Upper lobe of left lung (tissue), 6 donors: ENCODE measurements at regions not wholly inside any gene's neighbourhood (a gene's known extent, or its start where the extent isn't known, plus 50 kb on each side); places are given as distances from the start of the nearest gene placed in this dataset.

Source experiments
- ATAC-seq, 2 donors: fragments of 200-7000 bp; cut with Tn5 transposase; one replicate each; pipeline ENCODE4 v1.9.1; 2022; ENCODE audit warnings: mild to moderate bottlenecking in 2 of 2, moderate library complexity in 2 of 2; ENCODE audit not compliant: low FRiP score in 2 of 2
- DNase-seq, 2 donors: peaks; one replicate each; pipeline ENCODE4 v3.0.0-alpha.2; 2019 to 2020
- H3K27ac ChIP-seq, 4 donors: fragments of 200-600 bp; sonication (generic); one replicate each; pipeline ENCODE4 v1.5.1; 2016 to 2019
- H3K27me3 ChIP-seq, 4 donors: fragments of 200-600 bp; sonication (generic); one replicate each; pipeline ENCODE4 v1.5.1; 2017 to 2019
- H3K36me3 ChIP-seq, 4 donors: fragments of 200-600 bp; sonication (generic); one replicate each; pipeline ENCODE4 v1.5.1; 2016 to 2019
- H3K4me1 ChIP-seq, 4 donors: fragments of 200-600 bp; sonication (generic); one replicate each; pipeline ENCODE4 v1.5.1; 2018 to 2019
- H3K4me3 ChIP-seq, 4 donors: fragments of 200-600 bp; sonication (generic); one replicate each; pipeline ENCODE4 v1.5.1; 2017 to 2019; ENCODE audit warnings: mild to moderate bottlenecking in 2 of 4, moderate library complexity in 1 of 4
- H3K9me3 ChIP-seq, 4 donors: fragments of 200-600 bp; sonication (generic); one replicate each; pipeline ENCODE4 v1.5.1; 2018 to 2019
- CTCF ChIP-seq, 6 experiments: fragments of 450-650 bp in 4 of 6; fragments of 200-600 bp in 2 of 6; sonication (generic) in 2 of 6; IDR thresholded peaks; one replicate each; pipeline ENCODE4 v1.5.1; 2016 to 2019; ENCODE audit warnings: antibody characterized with exemption in 6 of 6
- EP300 ChIP-seq, 4 donors: sonication (generic); formaldehyde crosslinking; IDR thresholded peaks; one replicate each; pipeline ENCODE4 v1.5.1; 2017; ENCODE audit warnings: antibody characterized with exemption in 4 of 4, control low read depth in 2 of 4
- POLR2A ChIP-seq, 4 donors: fragments of 450-650 bp; IDR thresholded peaks; one replicate each; pipeline ENCODE4 v1.5.1; 2016 to 2017; ENCODE audit warnings: antibody characterized with exemption in 4 of 4, mild to moderate bottlenecking in 2 of 4
- POLR2AphosphoS5 ChIP-seq, 2 donors: sonication (generic); formaldehyde crosslinking; IDR thresholded peaks; one replicate each; pipeline ENCODE4 v1.5.1; 2017; ENCODE audit warnings: antibody characterized with exemption in 2 of 2
- WGBS, 2 donors: methylation state at CpG; one replicate each; pipeline ENCODE4 v1.1.5; 2017 to 2018; 5-methylcytosine and 5-hydroxymethylcytosine counted together
- donor health status: DM: no; HTN: no; CAD: no; lungs with moderate emphysema.
- donor health status: DM: no; HTN: yes; CAD: no; lungs with severe emphysema.

GRCh38 chr21:17389311-17389710 lies 123.5 kb upstream of the CXADR start:
- ATAC-seq: no peak
- no peak for DNase-seq
- Histone ChIP-seq H3K27me3 (no peaks in the 10 kb centered on the region), H3K27ac (no peak overlapping the region), H3K9me3 (no peaks in the 10 kb centered on the region), H3K36me3 (no peaks in the 10 kb centered on the region), H3K4me1 (no peaks in the 10 kb centered on the region), H3K4me3 (no peak overlapping the region)
- 44 to 47% methylated on average over 1 of the region's 1 CpG for WGBS, 2 donors
- TF ChIP-seq EP300 (IDR thresholded peaks at IDR 0.05): no peak
- TF ChIP-seq CTCF (IDR thresholded peaks at IDR 0.05): no peak
- TF ChIP-seq POLR2AphosphoS5 (IDR thresholded peaks at IDR 0.05): no peak
- no peak for TF ChIP-seq POLR2A (IDR thresholded peaks at IDR 0.05)

- H3K36me3 ChIP-seq: no peaks in the 10 kb centered on the region
- no peaks in the 10 kb centered on the region for H3K4me1 ChIP-seq
- no peak overlapping the region for H3K4me3 ChIP-seq
- TF ChIP-seq EP300 (IDR thresholded peaks at IDR 0.05): no peak
- TF ChIP-seq POLR2A (IDR thresholded peaks at IDR 0.05): no peak
- TF ChIP-seq POLR2AphosphoS5 (IDR thresholded peaks at IDR 0.05): no peak
- TF ChIP-seq CTCF (IDR thresholded peaks at IDR 0.05): no peak
- no peak overlapping the region for H3K27ac ChIP-seq
- 54 to 63% methylated on average over 2 of the region's 2 CpGs for WGBS, 2 donors
- no peaks in the 10 kb centered on the region for H3K9me3 ChIP-seq
- ATAC-seq: no peak
- no peaks in the 10 kb centered on the region for H3K27me3 ChIP-seq
- no peak for DNase-seq
Measured at GRCh38 chr21:17390569-17390968, 122.3 kb upstream of the CXADR start.

- TF ChIP-seq POLR2AphosphoS5 (IDR thresholded peaks at IDR 0.05) (no peak), CTCF (IDR thresholded peaks at IDR 0.05) (no peak), EP300 (IDR thresholded peaks at IDR 0.05) (no peak), POLR2A (IDR thresholded peaks at IDR 0.05) (no peak)
- Histone ChIP-seq H3K4me3 (no peak overlapping the region), H3K9me3 (no peaks in the 10 kb centered on the region), H3K4me1 (no peaks in the 10 kb centered on the region), H3K27me3 (no peaks in the 10 kb centered on the region), H3K36me3 (no peaks in the 10 kb centered on the region), H3K27ac (no peak overlapping the region)
- no peak for ATAC-seq
- 72 to 83% methylated on average over 3 of the region's 3 CpGs for WGBS, 2 donors
- DNase-seq: no peak
Measured at GRCh38 chr21:17391811-17392340, 121.0 kb upstream of the CXADR start.

GRCh38 chr21:17393413-17393812 lies 119.4 kb upstream of the CXADR start:
- Histone ChIP-seq H3K27ac (no peak overlapping the region), H3K4me3 (no peak overlapping the region), H3K9me3 (no peaks in the 10 kb centered on the region), H3K36me3 (no peaks in the 10 kb centered on the region), H3K4me1 (no peaks in the 10 kb centered on the region), H3K27me3 (no peaks in the 10 kb centered on the region)
- WGBS, 2 donors: 64 to 68% methylated on average over 4 of the region's 4 CpGs
- TF ChIP-seq CTCF (IDR thresholded peaks at IDR 0.05): no peak
- no peak for TF ChIP-seq POLR2A (IDR thresholded peaks at IDR 0.05)
- TF ChIP-seq EP300 (IDR thresholded peaks at IDR 0.05): no peak
- no peak for TF ChIP-seq POLR2AphosphoS5 (IDR thresholded peaks at IDR 0.05)
- DNase-seq (no peak), ATAC-seq (no peak)

- DNase-seq (no peak), ATAC-seq (no peak)
- Histone ChIP-seq H3K27me3 (no peaks in the 10 kb centered on the region), H3K4me1 (no peaks in the 10 kb centered on the region), H3K36me3 (no peaks in the 10 kb centered on the region), H3K9me3 (no peaks in the 10 kb centered on the region), H3K4me3 (no peak overlapping the region), H3K27ac (no peak overlapping the region)
- no peak for TF ChIP-seq CTCF (IDR thresholded peaks at IDR 0.05)
- no peak for TF ChIP-seq POLR2AphosphoS5 (IDR thresholded peaks at IDR 0.05)
- no peak for TF ChIP-seq POLR2A (IDR thresholded peaks at IDR 0.05)
- no peak for TF ChIP-seq EP300 (IDR thresholded peaks at IDR 0.05)
Measured at GRCh38 chr21:17396948-17397347, 115.9 kb upstream of the CXADR start.
